Bronchial epithelial cell (primary cell): ENCODE measurements at regions not wholly inside any gene's neighbourhood (a gene's known extent, or its start where the extent isn't known, plus 50 kb on each side); places are given as distances from the start of the nearest gene placed in this dataset.

Source experiments
- DNase-seq: peaks from one replicate; pipeline ENCODE4 v3.0.0-alpha.2; 2010; ENCODE audit warnings: low read depth
- FAIRE-seq: peaks from 2 replicates; lab custom pipeline; 2011; peaks lifted over from hg19 to GRCh38; lab: Jason Lieb, UNC
- H3K27me3 ChIP-seq: 2 replicates; pipeline ENCODE4 v1.5.1; 2011; ENCODE audit warnings: low read length; ENCODE audit not compliant: control insufficient read depth, insufficient read depth
- H3K36me3 ChIP-seq: 2 replicates; pipeline ENCODE4 v1.5.1; 2011; ENCODE audit warnings: low read length; ENCODE audit not compliant: control insufficient read depth, insufficient read depth
- H3K4me3 ChIP-seq: 2 replicates; pipeline ENCODE4 v1.5.1; 2011; ENCODE audit warnings: mild to moderate bottlenecking, low read depth, low read length, control low read depth
- CTCF ChIP-seq: IDR thresholded peaks from 2 replicates; pipeline ENCODE4 v1.5.1; 2011; ENCODE audit warnings: mild to moderate bottlenecking, moderate library complexity, low read length, control low read depth, inconsistent platforms; ENCODE audit not compliant: insufficient read depth, severe bottlenecking

GRCh38 chr7:124387056-124387455 is 354.2 kb upstream of the TMEM229A start:
- no peak overlapping the region for H3K4me3 ChIP-seq
- FAIRE-seq: no peak

GRCh38 chr7:124379296-124379695 is 346.4 kb upstream of the TMEM229A start:
- no peaks in the 10 kb centered on the region for H3K36me3 ChIP-seq
- no peak overlapping the region for H3K4me3 ChIP-seq
- no peak for TF ChIP-seq CTCF
- no peak for FAIRE-seq
- DNase-seq: no peak
- no peaks in the 10 kb centered on the region for H3K27me3 ChIP-seq

More at GRCh38 chr7:124387056-124387455, 354.2 kb upstream of the TMEM229A start:
- Histone ChIP-seq H3K27me3 (no peaks in the 10 kb centered on the region), H3K36me3 (no peaks in the 10 kb centered on the region)
- DNase-seq: no peak
- TF ChIP-seq CTCF: no peak

- TF ChIP-seq CTCF: no peak
- Histone ChIP-seq H3K4me3 (no peak overlapping the region), H3K27me3 (no peaks in the 10 kb centered on the region), H3K36me3 (no peaks in the 10 kb centered on the region)
- no peak for FAIRE-seq
- DNase-seq: no peak
Measured at GRCh38 chr7:124376111-124376510, 343.2 kb upstream of the TMEM229A start.

GRCh38 chr7:124375391-124375790 is 342.5 kb upstream of the TMEM229A start:
- no peak for TF ChIP-seq CTCF
- Histone ChIP-seq H3K4me3 (no peak overlapping the region), H3K36me3 (no peaks in the 10 kb centered on the region), H3K27me3 (no peaks in the 10 kb centered on the region)
- DNase-seq: no peak
- no peak for FAIRE-seq

GRCh38 chr7:124369310-124369709 is 336.4 kb upstream of the TMEM229A start:
- no peaks in the 10 kb centered on the region for H3K27me3 ChIP-seq
- no peaks in the 10 kb centered on the region for H3K36me3 ChIP-seq
- H3K4me3 ChIP-seq: no peak overlapping the region
- no peak for TF ChIP-seq CTCF
- DNase-seq: no peak
- no peak for FAIRE-seq

GRCh38 chr7:124366118-124366517 is 333.3 kb upstream of the TMEM229A start:
- FAIRE-seq (no peak), DNase-seq (no peak)
- no peak for TF ChIP-seq CTCF
- Histone ChIP-seq H3K4me3 (no peak overlapping the region), H3K27me3 (no peaks in the 10 kb centered on the region), H3K36me3 (no peaks in the 10 kb centered on the region)
